Calu3 (cell line): ENCODE measurements at regions not wholly inside any gene's neighbourhood (a gene's known extent, or its start where the extent isn't known, plus 50 kb on each side); places are given as distances from the start of the nearest gene placed in this dataset.

ENCODE experiments used
- BruUV-seq: library from RNA; stranded (reverse); fragments of 400-500 nt; replicated peaks from 2 replicates; lab custom pipeline; 2021; lab: Mats Ljungman, UMichigan
- CTCF ChIA-PET: fragments of 300-600 bp; sonication (Branson Sonifier 250); formaldehyde crosslinking; loops from one replicate; lab custom pipeline; 2022; ENCODE audit warnings: antibody characterized with exemption; lab: Charles Lee
- DNase-seq: peaks from one replicate; pipeline ENCODE4 v3.0.0; 2022
- H3K27ac Mint-ChIP-seq: one replicate; pipeline ENCODE4 v1.8.0; 2022; ENCODE audit warnings: mixed read lengths; ENCODE audit not compliant: unreplicated experiment
- H3K27me3 Mint-ChIP-seq: one replicate; pipeline ENCODE4 v1.8.0; 2022; ENCODE audit warnings: mixed read lengths; ENCODE audit not compliant: unreplicated experiment
- H3K36me3 Mint-ChIP-seq: one replicate; pipeline ENCODE4 v1.8.0; 2022; ENCODE audit warnings: mild to moderate bottlenecking, moderate library complexity, mixed read lengths; ENCODE audit not compliant: insufficient read depth, unreplicated experiment
- H3K4me1 Mint-ChIP-seq: one replicate; pipeline ENCODE4 v1.8.0; 2022; ENCODE audit warnings: mild to moderate bottlenecking, low read depth, mixed read lengths; ENCODE audit not compliant: unreplicated experiment
- H3K4me3 Mint-ChIP-seq: one replicate; pipeline ENCODE4 v1.8.0; 2022; ENCODE audit warnings: mild to moderate bottlenecking, low read depth, moderate library complexity, mixed read lengths; ENCODE audit not compliant: unreplicated experiment
- H3K9me3 Mint-ChIP-seq: one replicate; pipeline ENCODE4 v1.8.0; 2022; ENCODE audit warnings: low read depth, mixed read lengths; ENCODE audit not compliant: unreplicated experiment
- CTCF ChIP-seq: fragments of 200-600 bp; IDR thresholded peaks from one replicate; pipeline ENCODE4 v1.8.0; 2022; ENCODE audit warnings: antibody characterized with exemption; ENCODE audit not compliant: unreplicated experiment
- intact Hi-C: fragments of 100-400 bp; cut with micrococcal nuclease; formaldehyde crosslinking; loops from one replicate; pipeline ENCODE4 v1.10.0; 2022; ENCODE audit not compliant: unreplicated experiment

DNA sequence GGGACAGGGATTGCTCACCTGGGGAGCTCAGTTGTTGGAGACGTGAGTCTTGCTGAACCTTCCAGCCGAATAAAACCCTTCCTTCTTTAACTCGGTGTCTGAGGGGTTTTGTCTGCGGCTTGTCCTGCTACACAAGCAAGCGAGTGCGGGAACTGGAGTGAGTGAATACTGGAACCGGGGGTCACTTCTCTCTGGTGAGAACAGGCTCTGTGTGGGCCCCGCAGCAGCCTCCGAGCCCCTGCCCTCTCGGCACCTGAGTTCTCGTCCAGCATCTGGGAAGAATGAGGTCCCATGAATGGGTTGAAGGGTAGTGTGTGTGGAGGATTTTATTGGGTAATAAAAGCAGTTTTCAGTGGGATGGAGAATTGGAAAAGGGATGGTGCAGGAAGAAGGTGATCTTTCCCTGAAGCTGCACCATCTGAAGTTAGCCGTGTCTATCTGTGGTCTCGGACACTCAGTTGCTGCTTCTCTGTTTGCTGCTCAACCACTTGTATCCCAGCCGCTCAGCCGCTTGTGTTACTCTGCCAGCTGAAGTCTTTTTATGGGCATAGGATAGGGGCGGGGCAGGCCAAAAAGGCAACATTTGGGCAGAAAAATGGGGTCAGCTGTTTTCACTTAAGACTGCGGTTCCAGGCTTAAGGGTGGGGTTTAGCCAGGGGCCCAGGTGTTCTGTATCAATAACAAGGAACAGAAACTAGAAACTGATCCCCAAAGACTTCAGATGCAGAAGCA, 450.6 kb upstream of the CAMK1G start:
- CTCF ChIA-PET, result no interaction called here
- no peak for DNase-seq
- BruUV-seq, result no TSS peak
- intact Hi-C loops, result no loop called here
- Mint-ChIP-seq H3K27me3 (no peaks in the 10 kb centered on the region), H3K4me3 (no peak overlapping the region), H3K36me3 (no peaks in the 10 kb centered on the region), H3K27ac (no peak overlapping the region), H3K9me3 (peaks cover 6% of the 10 kb centered on the region), H3K4me1 (no peaks in the 10 kb centered on the region)
- no peak for TF ChIP-seq CTCF

DNA sequence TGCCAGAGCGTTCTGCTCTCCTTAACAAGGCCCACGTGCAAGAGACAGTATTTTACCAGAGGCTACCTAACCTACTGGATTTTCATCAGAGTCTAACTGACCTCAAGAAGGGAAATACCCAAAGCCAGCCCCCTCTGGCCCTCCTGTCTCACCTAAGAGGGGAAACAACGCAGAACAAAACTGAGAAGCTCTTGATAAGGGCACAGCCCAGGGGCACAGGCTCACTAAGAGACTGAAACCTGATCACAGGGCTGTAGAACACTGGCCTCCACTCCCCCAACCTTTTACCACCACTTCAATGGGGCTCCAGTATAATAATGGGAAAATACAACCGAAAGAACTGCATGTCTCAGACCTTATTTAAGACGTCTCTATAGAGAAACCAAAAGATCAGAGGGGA, 449.5 kb upstream of the CAMK1G start:
- Mint-ChIP-seq H3K36me3 (no peaks in the 10 kb centered on the region), H3K9me3 (peaks cover 6% of the 10 kb centered on the region), H3K4me1 (no peaks in the 10 kb centered on the region), H3K4me3 (no peak overlapping the region), H3K27me3 (no peaks in the 10 kb centered on the region), H3K27ac (no peak overlapping the region)
- BruUV-seq, result no TSS peak
- TF ChIP-seq CTCF, result no peak
- CTCF ChIA-PET, result no interaction called here
- intact Hi-C loops, result no loop called here
- DNase-seq, result no peak

DNA sequence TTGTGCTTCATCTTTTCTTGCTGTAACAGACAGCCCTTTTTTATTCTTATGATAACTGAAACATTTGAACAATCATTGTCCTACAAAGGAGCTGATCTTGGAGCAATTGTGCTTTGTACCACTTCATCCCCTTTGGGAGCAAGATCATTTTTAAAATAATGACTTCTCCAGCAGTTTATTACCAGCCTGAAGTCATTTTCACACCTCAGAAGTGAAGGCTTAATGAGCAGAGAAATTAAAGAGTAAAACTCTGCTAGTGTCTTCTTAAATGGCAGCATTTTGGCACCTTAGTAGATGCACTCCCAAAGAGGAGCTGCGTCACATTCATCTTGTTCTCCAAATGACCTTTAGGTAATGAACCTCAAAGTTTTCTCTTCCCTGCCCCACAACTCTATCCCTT, 439.6 kb upstream of the CAMK1G start:
- no peaks in the 10 kb centered on the region for H3K4me1 Mint-ChIP-seq
- DNase-seq, result no peak
- no peak overlapping the region for H3K4me3 Mint-ChIP-seq
- BruUV-seq, result no TSS peak
- peaks cover 3% of the 10 kb centered on the region for H3K9me3 Mint-ChIP-seq
- no peak overlapping the region for H3K27ac Mint-ChIP-seq
- no peaks in the 10 kb centered on the region for H3K36me3 Mint-ChIP-seq
- no peak for TF ChIP-seq CTCF
- CTCF ChIA-PET, result no interaction called here
- no peaks in the 10 kb centered on the region for H3K27me3 Mint-ChIP-seq
- intact Hi-C loops, result no loop called here

DNA sequence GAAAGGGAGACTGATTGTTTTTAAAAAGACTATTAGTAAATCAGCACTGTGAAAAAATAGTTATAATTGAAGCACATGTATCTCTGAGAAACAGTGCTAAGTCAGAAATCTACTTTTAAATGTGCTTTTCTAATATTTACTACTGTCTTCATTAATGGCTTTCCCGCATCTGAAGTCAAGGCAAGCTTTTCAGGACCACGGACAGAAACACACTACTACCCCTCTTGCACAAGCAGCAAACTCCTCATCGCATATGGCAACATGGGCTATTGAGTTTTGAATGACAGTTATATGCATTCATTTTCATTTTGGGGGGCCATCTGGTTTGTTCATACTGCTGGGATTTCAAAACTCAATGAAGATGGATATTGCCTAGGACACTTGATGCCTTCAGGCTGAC, 433.4 kb upstream of the CAMK1G start:
- no peaks in the 10 kb centered on the region for H3K27me3 Mint-ChIP-seq
- BruUV-seq, result no TSS peak
- DNase-seq, result no peak
- H3K4me1 Mint-ChIP-seq, result no peaks in the 10 kb centered on the region
- no peaks in the 10 kb centered on the region for H3K9me3 Mint-ChIP-seq
- no peaks in the 10 kb centered on the region for H3K36me3 Mint-ChIP-seq
- CTCF ChIA-PET, result no interaction called here
- TF ChIP-seq CTCF, result no peak
- H3K27ac Mint-ChIP-seq, result no peak overlapping the region
- intact Hi-C loops, result no loop called here
- H3K4me3 Mint-ChIP-seq, result no peak overlapping the region
